Stimulated activated CD4-positive, alpha-beta T cell treated with anti-CD3 and anti-CD28 coated beads, Interleukin-4, amount 100 ng/mL, for 48 hours (primary cell): ENCODE measurements at regions not wholly inside any gene's neighbourhood (a gene's known extent, or its start where the extent isn't known, plus 50 kb on each side); places are given as distances from the start of the nearest gene placed in this dataset.
"Not testable (repeated sequence)": the region's sequence is repeated elsewhere in the genome, so short reads cannot be mapped to it uniquely, and the experiment has no call there.

Source experiments
- DNase-seq, 2 donors: peaks; one replicate each; pipeline ENCODE4 v3.0.0-alpha.2; 2020; ENCODE audit warnings: low read depth in 2 of 2

- no peak for DNase-seq
These were observed 426.4 kb downstream of the TMEM121 start for GRCh38 chr14:105952826-105953225.

DNA sequence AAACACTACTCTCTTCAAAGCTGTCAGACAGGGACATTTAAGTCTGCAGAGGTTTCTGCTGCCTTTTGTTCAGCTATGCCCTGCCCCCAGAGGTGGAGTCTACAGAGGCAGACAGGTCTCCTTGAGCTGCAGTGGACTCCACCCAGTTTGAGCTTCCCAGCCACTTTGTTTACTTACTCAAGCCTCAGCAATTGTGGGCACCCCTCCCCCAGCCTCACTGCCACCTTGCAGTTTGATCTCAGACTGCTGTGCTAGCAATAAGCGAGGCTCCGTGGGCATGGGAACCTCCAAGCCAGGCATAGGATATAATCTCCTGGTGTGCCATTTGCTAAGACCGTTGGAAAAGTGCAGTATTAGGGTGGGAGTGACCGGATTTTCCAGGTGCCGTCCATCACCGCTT lies 435.2 kb downstream of the TMEM121 start:
- DNase-seq: not testable (repeated sequence)

- DNase-seq: no peak
These were observed 436.1 kb downstream of the TMEM121 start for GRCh38 chr14:105962532-105962931.

DNA sequence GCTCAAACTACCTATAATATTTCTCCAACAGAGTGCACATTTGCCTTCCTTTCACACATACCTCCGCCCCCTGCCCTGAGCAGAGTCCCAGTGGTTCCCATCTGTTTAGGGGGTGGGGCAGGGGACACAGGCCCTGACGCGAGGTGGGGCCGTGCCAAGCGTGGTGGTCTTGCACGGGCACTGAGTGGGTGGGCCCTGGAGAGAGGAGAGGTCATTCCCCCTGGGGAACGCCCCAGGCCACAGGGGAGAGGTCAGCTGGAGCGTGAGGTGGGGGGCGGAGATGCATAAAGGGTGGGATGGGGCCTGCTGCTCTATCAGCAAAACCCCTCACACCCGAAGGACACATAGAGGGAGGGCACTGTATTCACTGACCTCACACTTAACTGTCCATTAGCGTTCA lies 441.9 kb downstream of the TMEM121 start:
- DNase-seq: no peak

- not testable (repeated sequence) for DNase-seq
These were observed 442.6 kb downstream of the TMEM121 start for GRCh38 chr14:105969026-105969425.

DNA sequence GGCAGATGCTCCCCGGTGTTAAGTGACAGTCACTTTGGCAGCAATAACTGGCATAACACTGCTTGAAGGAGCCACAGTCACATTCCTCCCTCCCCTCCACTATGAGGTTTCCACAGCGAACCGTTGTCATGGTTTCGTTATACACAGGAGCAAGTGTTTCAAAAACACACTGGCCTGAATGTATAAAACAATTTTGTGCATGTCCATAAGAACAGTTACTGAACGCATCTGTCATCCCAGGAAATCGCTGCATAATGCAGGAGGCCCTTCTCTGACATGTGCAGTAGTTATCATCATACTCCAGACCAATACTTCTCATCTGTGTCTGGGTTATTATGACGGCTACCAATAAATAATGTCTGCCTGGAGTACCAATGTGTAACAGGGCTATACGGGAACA lies 444.4 kb downstream of the TMEM121 start:
- DNase-seq: not testable (repeated sequence)

DNA sequence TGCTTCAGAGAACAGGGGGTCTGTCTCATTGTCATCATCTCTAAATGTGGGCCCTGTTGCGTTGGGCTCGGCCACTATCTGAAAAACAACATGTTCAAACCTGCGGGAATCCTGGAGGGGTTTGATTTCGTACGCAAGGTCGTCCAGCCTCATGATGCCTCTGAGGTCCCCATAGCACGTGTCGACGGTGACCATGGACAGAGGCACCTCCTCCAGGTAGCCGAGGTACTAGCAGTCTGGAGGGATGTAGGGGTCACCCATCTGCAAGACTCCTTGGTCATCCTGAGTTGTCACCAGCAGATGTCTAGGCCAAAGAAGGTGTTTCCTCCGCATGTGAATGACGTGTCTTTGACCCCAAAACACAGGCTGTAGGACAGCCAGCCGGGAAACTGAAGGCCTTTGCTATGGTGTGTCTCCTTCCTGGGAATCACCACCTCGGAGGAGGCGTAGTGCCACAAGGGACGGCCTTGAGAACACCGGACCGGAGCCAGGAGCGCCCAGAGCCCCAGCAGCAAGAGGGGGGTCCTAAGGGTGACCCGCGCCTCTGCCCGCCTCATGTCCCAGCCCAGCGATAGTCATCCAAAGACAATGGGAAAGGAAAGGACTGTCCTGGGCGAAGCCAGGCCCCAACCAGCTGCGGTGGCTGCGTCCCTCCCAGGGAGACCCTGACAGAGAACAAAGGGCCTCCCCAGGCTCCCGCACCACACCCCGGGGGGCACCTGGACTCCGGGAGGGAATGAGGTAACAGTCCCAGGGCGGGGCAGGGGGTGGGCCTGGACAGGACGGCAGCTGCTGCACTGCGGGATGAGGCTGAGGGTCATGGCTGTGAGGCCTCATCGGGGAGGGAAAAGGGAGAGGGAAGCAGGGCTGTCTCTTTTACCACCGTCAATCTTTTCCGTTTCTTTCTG lies 445.5 kb downstream of the TMEM121 start:
- DNase-seq: no peak

- peak; percentile 53 for DNase-seq
These were observed 448.5 kb downstream of the TMEM121 start for GRCh38 chr14:105974902-105975301.

DNA sequence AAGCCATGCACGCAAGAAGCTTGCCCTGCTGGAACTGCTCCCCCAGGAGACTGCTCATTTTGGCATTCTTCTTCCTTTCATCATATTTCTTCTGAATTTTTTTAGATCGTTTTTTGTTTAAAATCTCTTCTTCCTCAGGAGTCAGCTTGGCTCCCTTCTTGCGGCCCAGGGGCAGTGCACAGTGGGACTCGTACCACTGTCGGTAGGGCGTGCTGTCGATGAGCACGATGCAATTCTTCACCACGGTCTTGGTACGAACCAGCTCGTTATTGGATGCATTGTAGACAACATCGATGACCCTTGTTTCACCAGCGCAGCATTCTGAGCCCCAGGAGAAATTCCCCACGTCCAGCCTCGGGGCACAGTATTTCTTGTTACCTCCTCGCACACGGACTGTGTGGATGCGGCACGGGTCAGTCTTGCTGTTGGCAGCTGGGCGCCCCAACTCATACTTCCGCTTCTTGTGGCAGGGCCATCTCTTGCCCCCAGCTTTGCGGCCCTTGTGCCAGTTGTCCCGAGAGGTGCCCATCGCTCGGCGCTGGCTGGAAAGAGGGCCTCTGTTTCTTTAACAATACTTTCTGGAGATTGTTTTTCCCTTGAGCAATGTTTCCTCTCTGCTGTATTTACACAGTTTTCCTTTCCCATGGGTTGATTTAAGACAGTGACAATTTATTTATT lies 452.4 kb downstream of the TMEM121 start:
- DNase-seq: no peak

DNA sequence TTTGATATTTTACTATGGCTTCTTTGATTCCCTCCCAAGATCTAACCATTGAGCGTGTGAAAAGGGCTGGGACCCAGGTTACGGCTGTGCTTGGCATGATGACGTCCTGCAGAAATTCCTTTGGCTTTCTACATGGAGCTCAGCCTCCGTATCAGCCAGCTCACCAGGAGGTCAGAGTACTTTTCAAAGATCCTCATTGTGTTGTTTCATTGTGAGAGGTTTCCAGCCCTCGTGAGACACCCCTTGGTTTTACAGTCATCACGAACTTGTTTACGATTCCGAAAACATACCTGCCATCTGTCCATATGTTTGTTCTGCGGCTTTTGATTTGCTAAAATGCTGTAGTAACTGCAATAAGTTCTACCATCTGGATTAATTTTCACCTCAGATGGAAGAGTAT lies 453.1 kb downstream of the TMEM121 start:
- DNase-seq: no peak

DNA sequence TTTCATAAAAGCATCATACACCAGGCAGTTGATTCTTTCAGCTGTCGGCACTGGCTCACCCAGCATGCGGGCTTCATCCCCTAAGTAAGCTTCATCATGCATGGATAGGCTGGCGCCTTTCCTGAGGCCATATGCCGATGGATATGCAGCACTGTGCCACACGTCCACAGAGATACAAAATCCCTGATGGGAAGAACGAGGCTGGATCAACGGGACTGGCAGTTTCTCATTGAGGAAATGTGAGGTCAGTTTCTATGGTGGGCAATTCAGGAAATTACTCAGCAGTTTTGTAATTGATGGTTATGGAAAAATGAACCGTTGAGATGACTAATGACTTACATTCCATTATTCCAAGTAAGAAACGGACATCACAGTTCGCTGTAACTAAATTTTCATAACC lies 453.8 kb downstream of the TMEM121 start:
- no peak for DNase-seq

DNA sequence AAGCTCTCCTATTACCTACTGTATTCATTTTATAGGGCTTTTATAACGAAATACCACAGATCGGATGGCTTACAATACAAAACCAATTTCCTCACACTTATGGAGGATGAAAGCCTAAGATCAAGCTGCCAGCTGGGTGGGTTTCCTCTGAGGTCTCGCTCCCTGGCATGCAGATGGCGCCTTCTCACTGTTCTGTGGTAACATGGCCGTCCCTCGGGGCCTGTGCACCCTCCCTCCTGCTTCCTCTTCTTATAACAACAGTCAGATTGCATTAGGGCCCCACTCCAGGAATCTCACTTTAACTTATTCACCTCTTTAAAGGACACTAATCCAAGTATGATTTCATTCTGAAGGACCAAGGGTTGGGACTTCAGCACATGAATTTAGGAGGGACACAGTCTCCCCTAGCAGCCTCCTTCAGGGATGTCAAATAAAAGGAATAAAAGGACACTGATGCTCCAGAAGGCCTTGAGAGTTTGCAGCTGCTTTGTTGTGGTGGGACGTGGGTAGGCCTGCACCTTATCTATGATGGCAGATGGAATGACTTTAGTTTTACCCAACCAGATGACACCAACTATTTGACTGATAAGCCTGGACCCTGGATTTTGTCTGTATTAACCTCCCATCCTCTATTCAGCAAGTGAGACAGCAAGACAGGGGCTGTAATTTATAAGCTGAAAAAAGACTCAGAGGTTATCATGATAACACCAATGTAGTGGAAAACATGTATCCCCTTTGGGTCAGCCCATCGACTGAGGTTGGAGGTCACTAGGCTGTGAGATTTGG lies 455.3 kb downstream of the TMEM121 start:
- not testable (repeated sequence) for DNase-seq

DNA sequence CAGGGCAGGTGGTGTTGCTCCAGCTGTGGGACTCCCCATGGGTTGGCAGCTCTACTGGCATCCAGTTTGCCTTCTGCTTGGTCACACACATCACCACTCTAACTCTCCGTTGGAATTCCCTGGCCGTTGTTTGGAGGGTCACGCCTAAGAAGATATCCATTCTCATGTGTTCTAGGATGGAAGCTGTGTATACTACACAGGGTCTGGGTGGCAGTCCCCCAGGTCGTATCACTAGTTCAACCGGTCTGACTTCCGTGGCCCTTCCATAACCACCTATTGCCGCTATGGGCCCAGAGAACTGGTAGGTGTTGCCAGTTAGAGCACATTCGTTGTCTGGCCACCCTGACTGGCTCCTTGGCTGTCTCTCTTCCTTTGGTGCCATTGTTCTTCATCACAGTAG lies 456.3 kb downstream of the TMEM121 start:
- no peak for DNase-seq

DNA sequence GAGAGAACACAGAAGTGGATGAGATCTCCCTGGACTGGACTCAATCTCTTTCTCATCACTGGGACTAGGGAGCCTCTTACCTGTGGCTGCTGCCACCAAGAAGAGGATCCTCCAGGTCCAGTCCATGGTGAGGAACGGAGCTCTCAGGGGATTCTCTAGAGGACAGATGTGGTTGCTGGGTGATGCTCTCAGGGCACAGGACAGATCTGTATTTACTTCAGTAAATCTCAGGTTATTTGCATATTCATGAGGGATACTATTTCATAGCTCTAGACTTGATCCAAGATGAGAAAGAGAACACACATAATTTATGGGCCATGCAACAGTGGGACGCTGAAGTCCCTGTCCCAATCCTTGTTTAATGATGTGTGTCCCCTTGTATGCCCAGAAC lies 460.5 kb downstream of the TMEM121 start:
- DNase-seq: no peak

GRCh38 chr14:105987563-105987962 lies 461.2 kb downstream of the TMEM121 start:
- no peak for DNase-seq

DNA sequence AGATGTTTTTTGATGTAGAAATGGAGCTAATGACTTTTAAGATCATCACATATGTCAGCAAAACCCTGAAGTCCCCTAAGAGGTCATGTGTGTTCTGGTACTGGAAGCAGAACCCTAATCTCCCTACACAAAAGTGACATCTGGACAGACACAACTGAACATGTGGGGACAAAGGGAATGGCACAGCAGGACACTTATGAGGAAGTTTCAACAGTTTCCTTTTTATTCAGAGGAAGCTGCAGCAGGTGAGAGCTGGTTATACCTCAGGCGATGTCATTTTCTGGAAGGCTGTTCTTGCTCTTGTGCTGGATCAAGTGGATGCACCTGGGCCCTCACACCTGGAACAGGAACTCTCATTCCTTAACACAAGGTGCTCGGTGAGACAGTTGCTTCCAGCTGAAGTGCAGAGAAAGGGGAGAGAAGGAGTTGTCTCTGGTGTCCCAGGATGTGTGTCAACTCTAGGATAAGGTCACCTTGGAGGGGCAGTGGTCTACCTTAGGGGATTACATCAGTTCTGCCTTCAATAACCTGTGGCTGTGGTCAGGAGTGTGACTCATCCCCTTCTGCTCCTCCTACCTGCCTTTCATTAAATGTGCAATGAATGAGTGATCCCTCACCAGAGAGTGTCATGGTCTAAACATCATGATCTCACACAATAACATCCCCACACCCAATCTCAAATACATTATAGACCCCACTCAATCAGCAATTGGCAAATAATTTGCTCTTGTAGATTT lies 463.4 kb downstream of the TMEM121 start:
- DNase-seq: peak in 1 of 2 donors; percentile 23

GRCh38 chr14:105991677-105992076 lies 465.3 kb downstream of the TMEM121 start:
- DNase-seq: not testable (repeated sequence)

- DNase-seq: no peak
These were observed 467.4 kb downstream of the TMEM121 start for GRCh38 chr14:105993814-105994213.

DNA sequence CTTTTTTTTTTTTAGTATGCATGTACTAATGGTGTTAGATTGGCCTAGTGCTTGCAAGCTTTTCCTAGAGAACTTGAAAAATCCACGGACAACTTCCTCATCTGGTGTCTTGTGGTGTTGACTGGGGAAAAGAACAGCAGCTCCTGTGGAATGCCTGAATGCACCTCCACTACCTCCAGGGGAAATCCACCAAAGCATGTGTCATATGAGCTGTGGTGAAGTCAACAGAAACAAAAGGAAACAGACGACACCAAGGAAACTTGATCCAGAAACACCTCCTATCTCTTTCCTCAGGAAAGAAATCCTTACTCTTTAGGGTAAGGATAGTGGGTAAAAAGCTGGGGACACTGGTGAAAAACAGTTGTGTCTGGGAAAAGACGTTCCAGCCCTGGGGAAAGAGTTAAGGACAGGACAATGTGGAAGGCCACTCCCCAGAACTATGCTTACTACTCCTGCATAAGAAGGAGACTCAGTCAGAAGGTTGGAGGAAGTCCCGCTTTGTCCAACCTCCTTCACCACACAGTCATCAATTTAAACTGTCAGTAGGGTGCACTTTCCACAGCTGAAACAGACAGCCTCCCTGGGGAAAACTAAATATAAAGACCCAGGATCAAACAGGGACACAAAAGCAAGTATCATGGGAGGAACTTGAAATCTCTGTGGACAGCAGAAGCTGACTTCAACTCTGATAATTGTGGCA lies 468.8 kb downstream of the TMEM121 start:
- DNase-seq: not testable (repeated sequence)

GRCh38 chr14:105998597-105998996 lies 472.2 kb downstream of the TMEM121 start:
- DNase-seq: not testable (repeated sequence)
